Inflammatory macrophage treated with lipopolysaccharide for 1 hour (primary cell): ENCODE measurements at regions not wholly inside any gene's neighbourhood (a gene's known extent, or its start where the extent isn't known, plus 50 kb on each side); places are given as distances from the start of the nearest gene placed in this dataset.
A peak's percentile ranks its signal among the peaks of the same experiment; 100 is the strongest.

Source experiments
- DNase-seq, 2 donors: peaks; one replicate each; pipeline ENCODE4 v3.0.0-alpha.2; 2020 to 2022

DNA sequence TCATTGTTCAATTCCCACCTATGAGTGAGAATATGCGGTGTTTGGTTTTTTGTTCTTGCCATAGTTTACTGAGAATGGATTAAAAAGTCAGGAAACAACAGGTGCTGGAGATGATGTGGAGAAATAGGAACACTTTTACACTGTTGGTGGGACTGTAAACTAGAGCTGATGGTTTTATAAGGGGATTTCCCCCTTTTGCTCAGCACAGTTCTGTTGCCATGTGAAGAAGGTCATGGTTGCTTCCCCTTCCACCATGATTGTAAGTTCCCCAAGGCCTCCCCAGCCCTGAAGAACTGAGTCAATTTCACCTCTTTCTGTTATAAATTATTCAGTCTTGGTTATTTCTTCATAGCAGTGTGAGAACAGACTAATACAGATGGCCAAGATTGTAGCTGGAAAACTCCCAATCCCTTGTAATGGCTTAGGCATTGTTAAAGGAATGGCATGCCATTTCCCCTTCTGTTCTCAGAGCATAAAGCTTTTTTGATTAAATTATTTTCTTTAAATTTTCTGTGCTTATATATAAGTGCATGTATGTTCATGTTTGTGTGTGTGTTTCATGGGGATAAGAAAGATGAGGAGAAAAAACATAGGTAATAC is 144.8 kb downstream of the BACH1 start:
- peak; percentile 36 to 44 for DNase-seq

DNA sequence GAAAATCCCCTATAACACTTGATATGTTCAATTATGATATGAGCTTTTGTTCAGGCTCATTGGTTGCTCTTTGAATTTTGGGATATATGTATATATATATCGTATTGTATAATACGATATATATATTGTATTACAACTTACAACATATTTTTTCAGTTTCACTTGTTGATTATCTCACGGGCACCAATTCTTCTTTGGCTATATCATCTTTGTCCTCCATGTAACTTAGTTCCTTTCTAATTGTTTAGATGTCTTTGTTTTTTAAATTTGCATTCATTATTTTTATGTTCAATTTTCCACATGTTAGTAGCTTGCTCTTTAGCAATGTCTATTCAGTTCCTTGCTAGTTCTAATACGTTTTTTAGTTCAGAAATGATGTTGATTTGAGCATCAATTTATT is 150.0 kb downstream of the BACH1 start:
- DNase-seq, result no peak

DNA sequence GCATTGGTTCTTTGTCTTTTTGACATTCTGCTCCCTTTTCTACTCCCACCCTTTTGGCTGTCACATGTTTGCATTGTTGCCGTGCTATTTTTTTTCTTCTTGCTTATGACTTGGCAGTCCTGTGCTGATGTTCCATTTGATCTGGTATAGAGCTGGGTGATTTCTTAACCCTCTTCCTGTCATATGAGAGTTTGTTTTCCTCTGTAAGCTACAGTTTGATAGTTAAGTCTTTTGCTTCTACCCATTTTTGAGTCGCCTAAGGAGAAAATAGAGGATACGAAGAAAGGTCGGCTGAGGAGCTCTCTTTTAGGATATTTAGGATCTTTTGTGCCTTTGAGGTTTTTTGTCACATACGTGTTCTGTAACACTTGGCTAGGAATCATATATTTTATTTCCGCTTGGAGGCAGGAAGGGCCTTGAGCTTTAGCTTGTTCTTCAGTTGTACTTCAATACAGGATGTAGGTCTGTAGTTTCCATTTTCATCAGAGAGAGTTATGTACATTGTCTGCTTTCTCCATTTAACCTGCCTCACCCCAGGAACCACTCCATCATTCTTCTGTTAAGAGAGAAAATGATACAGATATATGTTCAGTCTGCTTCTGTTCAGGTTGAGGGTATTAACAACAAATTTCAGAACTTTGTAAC is 150.7 kb downstream of the BACH1 start:
- DNase-seq, result no peak

DNA sequence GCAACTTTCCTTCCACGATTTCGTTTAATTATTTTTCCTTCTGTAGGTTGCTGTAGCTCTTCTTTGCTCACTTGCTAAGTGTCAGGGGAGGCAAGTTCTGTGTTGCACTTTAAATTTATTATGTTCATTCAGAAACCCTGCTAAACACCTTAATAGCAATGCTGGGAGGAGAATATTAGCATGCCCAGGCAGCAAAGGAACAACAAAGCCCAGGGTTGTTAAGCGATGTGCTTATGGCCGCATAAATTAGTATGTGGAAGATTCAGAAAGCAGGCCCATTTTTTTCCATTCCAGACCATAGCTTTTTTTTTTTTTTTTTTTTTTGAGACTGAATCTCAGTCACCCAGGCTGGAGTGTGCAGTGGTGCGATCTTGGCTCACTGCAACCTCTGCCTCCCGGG is 151.3 kb downstream of the BACH1 start:
- no peak for DNase-seq

DNA sequence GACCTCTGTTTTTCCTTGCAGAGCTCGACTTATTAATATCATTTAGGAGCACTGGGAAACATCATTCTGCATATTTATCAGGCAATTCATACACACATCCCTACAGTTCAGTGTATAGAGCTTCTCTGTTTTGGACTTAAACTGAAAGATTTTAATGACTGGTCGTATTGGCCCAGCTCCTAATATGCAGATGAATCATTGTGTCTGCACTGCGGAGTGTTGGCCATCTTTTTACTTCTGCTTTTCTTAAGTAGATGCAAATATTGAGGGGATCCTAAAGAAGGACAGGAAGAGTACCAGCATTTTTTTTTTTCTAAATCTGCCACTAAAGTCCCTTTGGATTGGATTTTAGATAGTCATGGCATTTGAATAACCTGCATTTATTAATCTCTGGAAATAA is 154.8 kb downstream of the BACH1 start:
- peak in 1 of 2 donors; percentile 7 for DNase-seq

DNA sequence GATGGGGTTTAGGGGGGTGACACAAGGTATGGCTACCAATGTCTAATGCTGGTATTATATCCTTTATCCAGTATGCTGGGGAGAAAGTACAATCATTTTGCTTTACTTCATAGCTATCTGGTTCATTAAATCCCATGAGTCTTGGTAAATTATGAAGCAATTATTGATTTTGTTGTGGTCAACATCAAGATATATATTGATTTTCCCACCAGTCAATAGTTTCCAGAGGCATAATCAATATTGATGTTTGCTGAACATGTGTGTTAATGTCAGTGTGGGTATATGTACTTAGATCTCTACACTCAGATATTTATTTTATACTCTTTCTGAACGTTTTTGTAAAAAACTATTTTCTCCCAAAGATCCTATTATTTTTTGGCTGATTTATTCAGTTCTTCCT is 155.5 kb downstream of the BACH1 start:
- DNase-seq, result no peak

DNA sequence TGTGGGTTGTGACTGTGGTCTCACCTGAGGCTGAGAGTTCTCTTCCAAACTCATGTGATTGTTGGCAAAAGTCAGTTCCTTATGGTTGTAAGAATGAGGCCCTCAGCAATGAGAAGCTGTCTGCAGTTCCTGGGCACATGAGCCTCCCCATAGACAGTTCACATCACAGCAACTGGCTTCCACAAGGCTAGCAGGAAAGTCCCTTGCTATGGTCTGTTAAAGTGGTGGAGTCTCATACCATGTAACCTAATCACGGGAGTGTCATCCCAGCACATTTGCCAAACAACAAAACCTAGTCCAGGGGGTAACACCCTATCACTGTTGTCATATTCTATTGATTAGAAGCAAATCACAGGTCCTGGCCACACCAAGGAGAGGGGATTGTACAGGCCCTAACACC is 163.8 kb downstream of the BACH1 start:
- DNase-seq, result no peak

DNA sequence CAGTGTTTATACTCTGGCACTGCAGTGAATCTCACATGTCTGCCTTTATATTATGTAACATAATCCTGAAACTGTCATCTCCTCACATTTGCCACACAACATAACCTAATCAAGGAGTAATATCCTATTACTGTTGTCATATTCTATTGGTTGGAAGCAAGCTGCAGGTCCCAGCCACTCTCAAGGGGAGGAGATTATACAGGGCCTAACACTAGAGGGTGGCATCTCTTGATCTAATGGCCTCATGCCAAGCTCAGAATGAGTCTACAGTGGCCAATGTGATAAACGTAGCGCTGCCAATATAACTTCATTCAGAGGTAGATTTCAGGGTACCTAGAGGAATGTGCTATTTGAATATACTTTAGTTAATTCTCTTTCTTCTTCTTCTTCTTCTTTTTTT is 166.8 kb downstream of the BACH1 start:
- no peak for DNase-seq

DNA sequence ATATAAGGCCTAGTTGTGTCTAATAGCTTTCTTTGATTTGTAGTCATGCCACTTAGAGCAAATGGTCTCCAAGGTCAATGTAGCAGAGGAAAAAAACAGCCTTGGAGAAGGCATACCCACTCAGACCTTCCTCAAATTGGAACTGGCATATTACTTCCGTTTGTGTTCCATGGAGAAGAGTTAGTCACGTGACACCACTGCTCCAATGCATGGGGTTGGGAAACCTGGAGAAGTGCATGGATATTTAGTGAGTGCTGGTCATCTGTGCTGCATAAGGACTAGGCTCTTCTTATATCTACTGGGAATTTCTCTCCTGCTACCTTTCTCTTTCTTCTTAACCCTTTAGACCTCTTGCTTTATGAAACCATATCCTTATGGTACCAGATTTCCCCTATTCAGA is 167.8 kb downstream of the BACH1 start:
- no peak for DNase-seq

DNA sequence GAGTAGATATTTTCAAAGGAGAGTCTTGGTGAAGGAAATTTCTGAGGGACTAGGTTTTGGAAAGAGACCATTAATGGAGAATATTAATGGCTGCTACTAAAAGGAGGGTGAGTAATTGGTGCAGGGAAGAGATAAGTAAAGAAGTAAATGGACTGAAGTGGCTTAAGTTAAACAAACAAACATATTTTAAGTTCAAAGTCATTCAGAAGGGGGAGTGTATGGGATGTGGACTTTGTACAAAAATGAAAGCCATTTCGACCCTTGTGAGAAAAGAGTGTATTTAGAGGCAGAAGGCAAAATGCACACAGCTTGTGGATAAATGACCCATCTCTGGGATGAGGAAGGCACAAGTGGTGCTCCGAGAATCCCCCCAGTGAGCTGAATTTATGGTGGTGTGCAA is 171.7 kb downstream of the BACH1 start:
- DNase-seq, result no peak

DNA sequence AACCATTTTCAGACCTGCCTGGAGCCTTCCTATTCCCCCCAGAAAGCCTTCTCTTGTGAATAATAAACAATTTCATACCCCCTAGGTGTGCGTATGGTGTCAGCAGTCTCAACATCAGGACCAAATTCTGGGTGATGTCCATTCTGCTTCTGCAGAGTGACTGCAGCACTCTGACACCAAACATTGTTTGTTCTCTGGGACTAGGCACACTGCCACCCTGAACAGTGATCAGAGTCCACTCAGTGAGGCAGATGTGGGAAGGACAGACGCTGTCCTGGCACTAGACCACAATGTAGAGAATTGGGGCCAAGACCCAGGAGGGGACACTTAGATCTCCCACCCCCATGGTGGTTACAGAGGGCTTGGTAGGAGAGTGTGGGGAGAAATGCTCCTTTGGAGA is 175.1 kb downstream of the BACH1 start:
- no peak for DNase-seq

DNA sequence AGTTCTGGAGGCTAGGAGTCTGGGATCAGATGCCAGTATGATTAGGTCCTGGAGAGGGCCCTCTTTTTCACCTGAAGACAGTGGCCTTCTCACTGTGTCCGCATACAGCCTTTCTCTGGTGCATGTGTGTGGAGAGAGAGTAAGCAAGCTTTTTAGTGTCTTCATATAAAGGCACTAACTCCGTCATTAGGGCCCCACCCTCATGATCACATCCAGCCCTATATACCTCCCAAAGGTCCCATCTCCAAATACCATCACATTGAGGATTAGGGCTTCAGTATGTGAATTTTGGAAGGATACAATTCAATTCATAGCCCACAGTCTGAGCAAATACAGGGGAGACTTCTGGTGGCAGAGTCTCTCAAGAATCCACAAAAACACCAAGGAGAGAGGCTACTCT is 176.6 kb downstream of the BACH1 start:
- DNase-seq, result no peak

DNA sequence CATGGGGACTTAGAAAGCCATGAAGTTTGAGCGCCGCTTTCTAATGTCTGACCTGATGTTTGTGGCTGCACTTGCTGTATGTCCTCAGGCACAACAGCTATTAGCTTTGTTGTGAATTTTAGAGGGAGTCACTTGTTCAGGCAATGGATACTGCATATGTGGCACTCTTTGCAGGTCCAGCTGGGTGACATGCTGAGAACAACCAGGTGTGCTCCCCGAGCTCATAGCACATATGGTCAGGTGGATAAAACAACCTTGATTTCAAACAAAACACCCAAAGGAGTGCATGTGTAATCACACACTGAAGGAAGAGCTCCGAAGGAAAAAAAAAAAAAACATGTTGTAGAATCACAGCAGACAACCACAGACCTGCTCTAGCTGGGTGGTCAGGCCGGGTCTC is 178.6 kb downstream of the BACH1 start:
- no peak for DNase-seq

DNA sequence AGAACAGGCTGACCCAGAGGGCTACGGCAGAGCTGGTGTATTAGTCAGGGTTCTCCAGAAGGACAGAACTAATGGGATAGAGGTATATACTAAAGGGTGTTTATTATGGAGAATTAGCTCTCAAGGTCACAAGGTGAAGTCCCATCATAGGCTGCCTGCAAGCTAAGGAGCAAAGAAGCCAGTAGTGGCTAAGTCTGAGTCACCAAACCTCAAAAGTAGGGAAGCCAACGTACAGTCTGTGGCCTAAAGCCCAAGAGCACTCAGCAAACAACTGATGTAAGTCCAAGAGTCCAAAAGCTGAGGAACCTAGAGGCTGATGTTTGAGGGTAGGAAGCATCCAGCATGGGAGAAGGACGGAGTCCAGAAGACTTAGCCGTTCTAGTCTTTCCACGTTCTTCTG is 179.2 kb downstream of the BACH1 start:
- DNase-seq, result no peak

DNA sequence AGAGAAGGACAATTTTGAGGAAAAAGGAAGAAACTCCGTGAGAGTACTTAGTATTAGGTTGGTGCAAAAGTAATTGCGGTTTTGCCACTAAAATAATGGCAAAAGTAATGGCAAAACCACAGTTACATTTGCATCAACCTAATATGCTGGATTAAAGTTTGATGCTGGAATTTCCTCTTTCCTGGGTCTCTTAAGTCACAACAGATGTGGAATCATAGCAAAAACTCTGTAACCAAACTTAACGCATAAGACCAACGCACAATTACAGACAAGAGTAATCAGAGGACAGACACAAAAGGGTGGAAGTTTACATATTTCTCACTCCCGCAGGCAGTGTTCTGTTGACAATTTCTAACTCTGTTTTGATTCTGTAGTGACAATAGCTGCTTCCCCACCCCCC is 182.4 kb downstream of the BACH1 start:
- no peak for DNase-seq

DNA sequence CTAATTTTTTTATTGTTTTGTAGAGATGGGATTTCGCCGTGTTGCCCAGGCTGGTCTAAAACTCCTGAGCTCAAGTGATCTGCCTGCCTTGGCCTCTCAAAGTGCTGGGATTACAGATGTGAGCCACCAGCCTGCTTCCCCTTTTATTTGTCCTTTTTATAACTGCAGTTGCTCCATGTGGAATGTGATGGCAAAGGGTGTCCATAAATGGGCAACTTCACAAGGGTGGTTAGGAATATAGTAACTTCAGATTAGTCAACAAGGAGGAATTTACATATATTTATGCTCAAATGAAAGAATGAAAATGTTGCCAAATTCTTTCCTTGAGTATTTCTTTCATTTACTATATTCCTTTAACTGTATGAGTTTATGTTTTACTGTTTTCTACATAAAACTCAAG is 182.9 kb downstream of the BACH1 start:
- no peak for DNase-seq

DNA sequence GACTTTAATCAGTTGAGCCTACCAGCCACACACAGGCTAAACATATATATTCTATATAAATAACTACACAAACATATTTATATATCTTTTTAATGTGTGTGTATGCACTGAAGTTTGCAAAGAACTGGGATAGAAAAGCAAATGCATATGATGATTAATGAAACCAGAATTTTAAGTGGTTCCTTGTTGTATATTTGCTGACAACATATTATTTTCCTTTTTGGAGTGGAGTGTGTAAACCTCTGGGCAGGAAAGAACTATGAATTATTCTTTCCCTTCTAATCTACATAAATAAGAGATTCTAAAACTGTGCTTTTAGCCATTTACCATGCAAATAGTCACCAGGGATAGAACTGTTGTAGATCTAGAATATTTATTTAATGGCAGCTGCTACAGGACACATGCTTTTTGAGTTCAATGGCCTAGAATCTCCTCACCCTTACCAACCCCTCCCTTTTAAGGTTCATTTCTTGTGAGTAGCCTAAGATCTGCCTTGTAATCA is 187.6 kb downstream of the BACH1 start:
- DNase-seq, result no peak
